Immature natural killer cell (primary cell): ENCODE measurements at regions not wholly inside any gene's neighbourhood (a gene's known extent, or its start where the extent isn't known, plus 50 kb on each side); places are given as distances from the start of the nearest gene placed in this dataset.

ENCODE experiments used
- DNase-seq, 3 donors: peaks; one replicate each; pipeline ENCODE4 v3.0.0; 2022; ENCODE audit warnings: mixed read lengths in 1 of 3
- H3K27ac Mint-ChIP-seq, 6 donors: one replicate each; pipeline ENCODE4 v1.8.0; 2020; ENCODE audit warnings: mixed read lengths in 6 of 6, mild to moderate bottlenecking in 5 of 6, inconsistent platforms in 4 of 6, moderate library complexity in 3 of 6
- H3K27me3 Mint-ChIP-seq, 3 donors: one replicate each; pipeline ENCODE4 v1.8.0; 2020 to 2021; ENCODE audit warnings: low read depth in 3 of 3, mild to moderate bottlenecking in 3 of 3, mixed read lengths in 3 of 3, moderate library complexity in 3 of 3, inconsistent platforms in 1 of 3
- H3K36me3 Mint-ChIP-seq, 3 donors: one replicate each; pipeline ENCODE4 v1.8.0; 2020; ENCODE audit warnings: mixed read lengths in 3 of 3, inconsistent platforms in 2 of 3, mild to moderate bottlenecking in 2 of 3
- H3K4me1 Mint-ChIP-seq, 2 donors: one replicate each; pipeline ENCODE4 v1.8.0; 2020; ENCODE audit warnings: inconsistent platforms in 2 of 2, mild to moderate bottlenecking in 2 of 2, mixed read lengths in 2 of 2, moderate library complexity in 1 of 2
- H3K4me3 Mint-ChIP-seq, 5 donors: one replicate each; pipeline ENCODE4 v1.8.0; 2020; ENCODE audit warnings: mild to moderate bottlenecking in 5 of 5, mixed read lengths in 5 of 5, inconsistent platforms in 3 of 5, moderate library complexity in 3 of 5
- H3K9me3 Mint-ChIP-seq, 6 donors: one replicate each; pipeline ENCODE4 v1.8.0; 2020; ENCODE audit warnings: mild to moderate bottlenecking in 6 of 6, mixed read lengths in 6 of 6, inconsistent platforms in 4 of 6, moderate library complexity in 3 of 6

DNA sequence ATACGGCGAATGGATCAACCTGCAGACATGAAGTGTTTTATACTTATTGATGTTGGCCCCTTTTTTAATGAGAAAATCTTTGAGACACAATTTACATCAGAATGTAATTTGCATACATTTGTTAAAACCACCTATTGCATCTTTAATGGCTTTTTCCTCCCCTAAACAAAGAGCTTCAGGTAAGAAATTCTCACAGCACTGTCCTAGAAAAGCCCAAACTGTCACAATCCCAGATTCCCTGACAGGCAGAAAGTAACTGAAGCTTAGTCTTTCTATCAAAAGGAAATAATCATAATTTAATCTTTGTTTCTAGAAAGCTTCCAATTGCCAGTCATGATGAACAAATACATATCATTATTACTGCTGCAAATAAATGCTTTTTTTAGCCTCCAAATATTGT lies 407.9 kb downstream of the TMA16 start:
- Mint-ChIP-seq H3K9me3 (peaks cover 0 to under 1% (median 0%) of the 10 kb centered on the region in 6 donors), H3K27ac (no peak overlapping the region), H3K36me3 (no peaks in the 10 kb centered on the region), H3K4me1 (peaks cover under 1 to 3% of the 10 kb centered on the region in 2 donors), H3K27me3 (peaks cover 0 to 2% (median 0%) of the 10 kb centered on the region in 3 donors), H3K4me3 (no peak overlapping the region)
- no peak for DNase-seq

DNA sequence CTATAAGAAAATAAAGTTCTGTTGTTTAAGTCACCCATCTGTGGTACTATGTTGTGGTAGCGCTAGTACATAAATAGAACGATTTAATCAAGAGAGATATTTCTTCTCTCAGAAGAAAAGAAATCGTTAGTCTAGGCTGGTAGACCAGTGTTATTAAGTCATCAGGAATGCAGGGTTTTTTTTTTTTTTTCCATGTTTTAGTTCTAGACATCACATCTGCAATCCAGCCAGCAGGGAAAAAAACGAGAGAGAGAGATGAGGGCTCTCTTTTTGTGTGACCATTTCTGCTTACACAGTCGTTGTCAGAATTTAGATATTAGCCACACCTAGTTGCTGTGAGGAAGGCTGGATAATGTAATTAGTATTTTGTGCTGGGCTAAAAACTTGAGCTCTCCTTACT lies 417.4 kb downstream of the TMA16 start:
- H3K27ac Mint-ChIP-seq = no peak overlapping the region
- H3K4me1 Mint-ChIP-seq = no peaks in the 10 kb centered on the region
- peaks cover 0 to 4% (median under 1%) of the 10 kb centered on the region in 6 donors for H3K9me3 Mint-ChIP-seq
- DNase-seq = no peak
- peaks cover 0 to 5% (median 2%) of the 10 kb centered on the region in 3 donors for H3K27me3 Mint-ChIP-seq
- H3K36me3 Mint-ChIP-seq = no peaks in the 10 kb centered on the region
- H3K4me3 Mint-ChIP-seq = no peak overlapping the region

DNA sequence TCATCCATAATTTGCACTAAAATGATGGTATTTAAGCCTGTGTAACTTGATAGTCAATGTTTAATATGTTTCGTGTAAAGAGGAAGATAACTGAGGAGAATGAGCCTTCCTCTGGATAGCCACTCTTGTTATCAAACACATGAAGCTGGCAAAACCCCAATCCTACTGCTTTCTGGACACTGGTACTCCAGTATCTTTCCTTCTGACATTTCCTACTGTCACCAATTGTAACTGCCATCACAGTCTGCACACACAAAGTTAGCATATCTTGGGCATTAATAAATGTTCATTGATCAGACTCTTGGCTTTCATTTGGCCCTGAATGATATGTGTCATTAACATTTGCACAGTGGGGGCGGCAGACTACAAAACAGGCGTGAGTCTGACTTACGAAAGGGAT lies 419.1 kb downstream of the TMA16 start:
- peaks cover 0 to 9% (median 2%) of the 10 kb centered on the region in 6 donors for H3K9me3 Mint-ChIP-seq
- peaks cover 0 to 5% (median 2%) of the 10 kb centered on the region in 3 donors for H3K27me3 Mint-ChIP-seq
- no peaks in the 10 kb centered on the region for H3K36me3 Mint-ChIP-seq
- H3K4me1 Mint-ChIP-seq = no peaks in the 10 kb centered on the region
- H3K27ac Mint-ChIP-seq = no peak overlapping the region
- DNase-seq = no peak
- no peak overlapping the region for H3K4me3 Mint-ChIP-seq

DNA sequence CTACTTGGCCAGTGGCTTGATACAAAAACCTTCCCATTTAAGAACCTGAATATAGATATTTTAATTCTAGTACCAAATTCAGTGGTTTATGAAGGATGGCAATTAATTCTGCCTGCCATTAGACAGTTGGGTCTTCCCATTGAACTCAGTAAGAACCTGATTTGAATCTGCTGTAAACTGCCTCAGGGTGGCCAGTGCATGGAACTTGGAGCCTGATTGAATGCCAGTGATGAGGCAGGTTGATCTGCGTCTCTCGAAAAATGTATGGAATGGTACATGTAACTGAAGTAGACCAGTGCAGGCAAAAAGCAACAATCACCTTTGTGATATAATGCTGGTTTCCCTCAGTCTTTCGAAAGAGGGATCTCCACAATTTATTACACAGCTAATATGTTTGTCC lies 421.4 kb downstream of the TMA16 start:
- no peak for DNase-seq

DNA sequence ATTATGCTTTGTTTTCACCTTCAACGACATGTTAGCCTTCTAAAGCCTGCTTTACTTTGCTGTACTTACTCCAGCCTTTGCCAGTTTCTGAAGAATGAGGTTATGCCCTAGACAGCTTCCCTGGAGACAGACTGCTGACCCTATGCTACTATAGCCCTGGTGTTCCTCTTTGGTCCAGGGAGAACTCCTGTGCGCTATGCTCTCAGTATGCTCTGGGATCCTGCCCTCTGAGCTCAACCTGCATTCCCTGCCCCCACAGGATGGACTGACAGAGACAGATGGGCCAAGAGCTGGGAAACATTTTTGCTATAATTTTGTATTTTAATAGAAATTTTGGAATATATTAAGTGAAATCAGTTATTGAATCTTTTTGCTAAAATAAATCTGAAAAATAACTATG lies 425.9 kb downstream of the TMA16 start:
- Mint-ChIP-seq H3K27me3 (peaks cover 0 to 7% (median 5%) of the 10 kb centered on the region in 3 donors), H3K27ac (no peak overlapping the region), H3K4me1 (no peaks in the 10 kb centered on the region), H3K9me3 (peaks cover 0 to 9% (median 0%) of the 10 kb centered on the region in 6 donors), H3K4me3 (no peak overlapping the region), H3K36me3 (no peaks in the 10 kb centered on the region)
- no peak for DNase-seq

More for the DNA sequence above, 421.4 kb downstream of the TMA16 start:
- H3K9me3 Mint-ChIP-seq = peaks cover 0 to 9% (median 2%) of the 10 kb centered on the region in 6 donors
- H3K27me3 Mint-ChIP-seq = peaks cover 0 to 5% (median 2%) of the 10 kb centered on the region in 3 donors
- no peaks in the 10 kb centered on the region for H3K4me1 Mint-ChIP-seq
- H3K27ac Mint-ChIP-seq = no peak overlapping the region
- H3K4me3 Mint-ChIP-seq = no peak overlapping the region
- H3K36me3 Mint-ChIP-seq = no peaks in the 10 kb centered on the region

DNA sequence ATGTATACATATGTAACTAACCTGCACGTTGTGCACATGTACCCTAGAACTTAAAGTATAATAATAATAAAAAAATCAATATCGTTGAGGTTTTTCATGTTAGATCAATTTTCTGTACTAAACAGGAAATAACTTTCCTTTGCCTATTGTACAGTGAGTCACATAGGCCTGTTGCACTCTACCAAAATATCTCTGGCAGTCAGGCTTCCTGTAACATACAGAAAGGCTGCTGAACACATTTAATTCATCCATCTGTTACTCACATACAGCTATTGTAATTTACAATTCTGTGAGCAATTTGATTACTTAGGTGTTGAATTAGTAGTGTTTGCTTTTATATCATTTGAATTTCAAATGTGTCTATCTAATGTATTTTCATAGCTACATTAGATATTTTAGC lies 427.8 kb downstream of the TMA16 start:
- Mint-ChIP-seq H3K4me1 (no peaks in the 10 kb centered on the region), H3K27me3 (peaks cover 0 to 5% (median 0%) of the 10 kb centered on the region in 3 donors), H3K9me3 (peaks cover 0 to 3% (median 0%) of the 10 kb centered on the region in 6 donors), H3K36me3 (no peaks in the 10 kb centered on the region), H3K4me3 (no peak overlapping the region), H3K27ac (no peak overlapping the region)
- DNase-seq = no peak

DNA sequence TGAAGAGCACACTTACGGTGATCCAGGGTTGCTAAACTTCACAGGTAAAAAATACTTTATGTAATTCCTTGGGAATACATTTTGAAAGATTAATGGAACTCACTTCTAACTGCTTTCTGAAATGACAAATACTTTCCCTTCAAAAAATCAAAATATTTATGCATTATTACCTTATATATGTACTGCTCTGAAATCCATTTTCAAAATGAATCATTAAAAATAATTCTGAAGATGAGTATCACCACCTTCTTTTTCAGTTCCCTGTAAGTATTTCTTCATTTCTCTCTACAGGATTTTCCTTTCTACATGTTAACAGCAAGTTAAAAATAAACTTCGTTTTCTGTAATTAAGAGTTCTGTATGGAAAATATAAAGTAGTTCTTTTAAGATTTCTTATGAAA lies 428.6 kb downstream of the TMA16 start:
- no peak overlapping the region for H3K27ac Mint-ChIP-seq
- H3K27me3 Mint-ChIP-seq = peaks cover 0 to 5% (median 0%) of the 10 kb centered on the region in 3 donors
- no peaks in the 10 kb centered on the region for H3K4me1 Mint-ChIP-seq
- H3K9me3 Mint-ChIP-seq = peaks cover 0 to 3% (median 0%) of the 10 kb centered on the region in 6 donors
- no peaks in the 10 kb centered on the region for H3K36me3 Mint-ChIP-seq
- DNase-seq = no peak
- H3K4me3 Mint-ChIP-seq = no peak overlapping the region

DNA sequence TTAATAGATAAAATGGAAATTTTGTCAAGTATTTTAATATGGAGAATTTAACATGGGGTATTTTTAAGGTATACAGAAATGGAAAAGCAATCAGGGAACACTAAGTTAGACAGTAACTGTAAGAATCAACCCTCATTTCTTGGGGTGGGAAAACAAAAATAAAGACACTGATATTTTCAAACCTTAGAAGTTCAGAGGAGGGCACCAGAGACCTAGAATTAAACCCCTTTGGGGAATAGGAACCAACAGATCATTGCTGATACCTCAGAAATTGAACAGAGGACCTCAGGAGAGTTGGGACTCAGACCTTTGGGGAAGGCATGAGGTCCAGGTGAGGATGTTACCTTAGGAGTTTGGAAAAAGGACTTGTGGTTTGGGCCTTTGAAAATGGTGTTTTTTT lies 435.6 kb downstream of the TMA16 start:
- Mint-ChIP-seq H3K9me3 (peaks cover 0 to 11% (median 2%) of the 10 kb centered on the region in 6 donors), H3K27me3 (peaks cover 0 to 2% (median 0%) of the 10 kb centered on the region in 3 donors), H3K4me3 (no peak overlapping the region), H3K27ac (no peak overlapping the region), H3K4me1 (no peaks in the 10 kb centered on the region), H3K36me3 (no peaks in the 10 kb centered on the region)
- no peak for DNase-seq

DNA sequence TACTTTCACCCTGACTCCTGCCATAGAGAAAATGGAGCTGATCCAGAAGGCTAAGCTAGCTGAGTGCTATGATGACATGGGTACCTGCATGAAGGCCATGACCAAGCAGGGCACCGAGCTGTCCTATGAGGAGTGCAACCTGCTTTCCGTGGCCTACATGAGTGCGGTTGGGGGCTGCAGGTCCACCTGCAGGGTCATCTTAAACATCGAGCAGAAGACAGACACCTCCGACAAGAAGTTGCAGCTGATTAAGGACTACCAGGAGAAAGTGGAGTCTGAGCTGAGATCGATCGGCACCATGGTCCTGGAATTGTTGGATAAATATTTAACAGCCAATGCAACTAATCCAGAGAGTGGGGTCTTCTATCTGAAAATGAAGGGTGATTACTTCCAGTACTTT lies 438.0 kb downstream of the TMA16 start:
- H3K36me3 Mint-ChIP-seq = no peaks in the 10 kb centered on the region
- DNase-seq = no peak
- H3K4me1 Mint-ChIP-seq = no peaks in the 10 kb centered on the region
- no peak overlapping the region for H3K4me3 Mint-ChIP-seq
- H3K27me3 Mint-ChIP-seq = peaks cover 0 to 2% (median 0%) of the 10 kb centered on the region in 3 donors
- H3K9me3 Mint-ChIP-seq = peaks cover 0 to 11% (median 4%) of the 10 kb centered on the region in 6 donors
- H3K27ac Mint-ChIP-seq = no peak overlapping the region

DNA sequence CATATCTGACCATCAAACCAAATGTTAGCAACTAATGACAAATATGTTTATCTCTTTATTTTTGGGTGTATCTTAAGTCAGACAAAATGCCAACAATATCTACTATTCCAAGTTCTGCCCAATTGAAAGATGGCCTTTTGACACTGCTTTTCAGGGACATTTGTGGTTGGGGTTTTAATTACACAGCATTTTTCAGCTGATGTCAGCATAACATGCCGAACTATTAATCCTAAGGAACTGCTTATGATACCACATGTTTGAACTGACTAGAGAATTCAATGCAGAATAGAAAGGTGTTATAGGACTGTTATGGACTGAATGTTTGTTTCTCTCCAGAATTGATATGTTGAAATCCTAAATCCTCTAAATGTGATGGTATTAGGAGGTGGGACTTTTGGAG lies 445.1 kb downstream of the TMA16 start:
- no peak overlapping the region for H3K27ac Mint-ChIP-seq
- H3K4me3 Mint-ChIP-seq = no peak overlapping the region
- H3K9me3 Mint-ChIP-seq = peaks cover 0 to 10% (median under 1%) of the 10 kb centered on the region in 6 donors
- no peak for DNase-seq
- H3K27me3 Mint-ChIP-seq = peaks cover 0 to under 1% (median 0%) of the 10 kb centered on the region in 3 donors
- H3K4me1 Mint-ChIP-seq = no peaks in the 10 kb centered on the region
- no peaks in the 10 kb centered on the region for H3K36me3 Mint-ChIP-seq

DNA sequence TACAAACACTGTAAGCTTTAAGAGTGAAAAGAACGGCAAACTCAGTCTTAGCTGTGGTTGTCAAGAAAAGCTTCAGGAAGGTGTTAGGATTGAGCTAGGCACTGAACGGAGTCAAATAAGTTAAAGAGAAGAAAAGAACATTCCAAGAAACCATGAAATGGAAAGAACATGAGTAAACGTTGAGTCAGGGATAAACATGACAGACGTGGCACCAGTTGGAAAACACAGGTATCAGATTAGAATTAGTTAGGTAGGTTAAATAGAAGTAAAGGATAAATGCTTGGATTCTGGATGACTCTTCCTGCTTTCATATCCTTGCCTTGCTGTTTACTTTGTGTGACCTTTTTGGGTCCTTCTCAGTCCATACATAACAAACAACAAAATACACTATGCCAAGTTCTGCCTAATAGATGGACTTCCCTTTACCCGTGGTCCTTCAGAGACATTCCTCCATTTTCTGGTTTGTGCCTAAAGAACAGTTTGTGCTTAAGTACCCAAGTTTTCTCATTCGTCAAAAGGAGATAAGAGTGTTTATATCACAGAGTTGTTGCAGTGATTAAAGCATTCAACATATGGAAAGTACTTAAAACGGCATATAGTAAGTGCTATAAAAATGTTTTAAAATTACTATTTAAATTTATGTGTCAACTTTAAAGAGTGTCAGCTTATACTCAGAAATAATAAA lies 446.9 kb downstream of the TMA16 start:
- Mint-ChIP-seq H3K27me3 (no peaks in the 10 kb centered on the region), H3K4me3 (no peak overlapping the region), H3K36me3 (no peaks in the 10 kb centered on the region), H3K27ac (no peak overlapping the region), H3K9me3 (peaks cover 0 to 13% (median under 1%) of the 10 kb centered on the region in 6 donors), H3K4me1 (no peaks in the 10 kb centered on the region)
- DNase-seq = no peak

DNA sequence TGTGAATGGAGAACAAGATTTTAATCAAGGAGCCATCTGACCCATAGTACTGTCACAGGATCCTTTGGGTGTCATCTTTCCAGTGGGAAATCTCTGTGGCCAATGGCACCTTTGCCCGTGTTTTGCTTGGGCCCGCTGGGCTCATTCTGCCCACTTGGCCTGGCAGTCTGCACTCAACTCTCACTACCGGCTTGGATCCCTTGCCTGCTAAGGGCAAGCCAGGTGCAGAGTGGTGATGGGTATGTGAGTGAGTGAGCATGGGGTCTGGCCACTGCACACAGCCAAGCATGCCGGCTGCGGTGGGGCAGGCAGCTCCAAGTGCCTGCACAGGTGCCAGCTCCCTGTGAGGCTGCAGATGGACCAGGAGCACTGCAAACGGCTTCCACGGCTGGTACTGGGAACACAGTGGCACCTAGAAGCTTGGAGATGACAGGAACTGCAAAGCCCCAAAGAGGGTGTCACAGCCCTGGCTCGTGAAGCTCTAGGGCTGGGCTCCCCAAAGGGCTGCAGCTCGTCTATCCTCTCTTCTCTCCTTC lies 454.5 kb downstream of the TMA16 start:
- Mint-ChIP-seq H3K27me3 (no peaks in the 10 kb centered on the region), H3K9me3 (peaks cover 0 to 15% (median 7%) of the 10 kb centered on the region in 6 donors), H3K4me1 (no peaks in the 10 kb centered on the region), H3K27ac (no peak overlapping the region), H3K4me3 (no peak overlapping the region), H3K36me3 (no peaks in the 10 kb centered on the region)
- no peak for DNase-seq

DNA sequence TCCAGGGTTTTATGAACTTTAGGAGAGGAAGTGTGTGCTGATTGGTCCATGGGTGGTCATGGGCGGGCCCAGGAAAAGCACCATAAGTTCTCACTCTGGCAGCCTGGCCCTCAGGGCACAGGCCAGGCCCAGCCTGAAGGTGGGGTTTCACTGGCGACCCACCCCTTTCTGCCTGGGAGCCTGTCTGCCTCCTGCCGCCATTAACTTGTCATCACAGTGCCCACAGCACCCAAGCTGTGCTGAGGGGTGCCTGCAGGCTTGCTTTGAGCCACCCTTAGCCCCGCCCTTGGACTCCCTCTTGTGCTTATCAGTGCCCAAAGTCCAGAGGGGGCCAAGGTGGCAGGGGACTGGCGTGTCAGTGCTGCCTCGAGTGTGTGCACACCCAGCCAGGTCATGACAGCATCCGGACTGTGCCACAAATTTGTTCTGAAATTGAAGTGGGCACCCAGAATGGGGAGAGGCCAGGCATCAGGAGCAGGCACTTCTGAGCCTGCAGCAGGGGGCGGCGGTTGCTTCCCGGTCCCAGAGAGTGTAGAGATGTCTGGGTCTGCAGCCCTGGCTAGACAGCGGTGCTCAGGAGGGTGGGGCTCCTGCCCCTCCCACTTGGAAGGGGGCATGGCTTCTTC lies 455.6 kb downstream of the TMA16 start:
- H3K9me3 Mint-ChIP-seq = peaks cover 0 to 15% (median 7%) of the 10 kb centered on the region in 6 donors
- no peaks in the 10 kb centered on the region for H3K4me1 Mint-ChIP-seq
- no peaks in the 10 kb centered on the region for H3K36me3 Mint-ChIP-seq
- H3K4me3 Mint-ChIP-seq = no peak overlapping the region
- DNase-seq = no peak
- no peaks in the 10 kb centered on the region for H3K27me3 Mint-ChIP-seq
- H3K27ac Mint-ChIP-seq = no peak overlapping the region

DNA sequence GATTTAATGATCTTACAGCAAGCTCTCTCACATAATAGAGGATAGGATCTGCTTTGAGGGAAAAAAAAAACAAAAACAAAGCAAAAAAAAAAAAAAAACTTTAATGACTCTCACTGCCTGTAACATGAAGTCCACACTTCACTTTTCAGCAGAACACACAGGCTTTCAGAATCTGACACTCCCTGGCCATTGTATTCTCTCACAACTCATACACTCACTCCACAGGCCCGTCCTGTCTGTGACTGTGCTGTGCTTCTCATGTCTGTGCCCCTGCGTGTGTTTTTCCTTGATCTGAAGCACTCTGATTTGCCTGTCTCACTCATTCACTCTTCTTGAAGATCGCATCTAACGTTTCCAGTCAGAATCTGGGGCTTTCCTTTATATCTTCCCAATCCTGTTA lies 460.8 kb downstream of the TMA16 start:
- H3K36me3 Mint-ChIP-seq = no peaks in the 10 kb centered on the region
- no peaks in the 10 kb centered on the region for H3K4me1 Mint-ChIP-seq
- H3K27ac Mint-ChIP-seq = no peak overlapping the region
- H3K4me3 Mint-ChIP-seq = no peak overlapping the region
- DNase-seq = no peak
- H3K9me3 Mint-ChIP-seq = peaks cover 0 to 12% (median 6%) of the 10 kb centered on the region in 6 donors
- no peaks in the 10 kb centered on the region for H3K27me3 Mint-ChIP-seq
